ENCODE measurements at regions not wholly inside any gene's neighbourhood (a gene's known extent, or its start where the extent isn't known, plus 50 kb on each side); places are given as distances from the start of the nearest gene placed in this dataset.
"Not testable (repeated sequence)": the region's sequence is repeated elsewhere in the genome, so short reads cannot be mapped to it uniquely, and the experiment has no call there.

- H3K27ac Mint-ChIP-seq (ENCODE audit: unreplicated experiment) = no peak overlapping the region
- TF ChIP-seq EZH2 (IDR thresholded peaks at IDR 0.05; ENCODE audit: insufficient read depth, low read length) = no peak
- TF ChIP-seq CTCF (IDR thresholded peaks at IDR 0.05; ENCODE audit: insufficient read depth, low read depth, low read length) = no peak
- no peaks in the 10 kb centered on the region for H3K27me3 Mint-ChIP-seq (ENCODE audit: low read depth, unreplicated experiment)
- H3K4me1 Mint-ChIP-seq (ENCODE audit: low read depth, unreplicated experiment) = peaks cover 21% of the 10 kb centered on the region
- DNase-seq (ENCODE audit: low read depth) (no peak), FAIRE-seq (no peak)
- Histone ChIP-seq H3K9ac (ENCODE audit: low read length) (no peak overlapping the region), H4K20me1 (ENCODE audit: insufficient read depth, low read length) (no peaks in the 10 kb centered on the region), H3K36me3 (ENCODE audit: insufficient read depth, low read length) (no peaks in the 10 kb centered on the region), H3K9me3 (ENCODE audit: insufficient read depth, low read depth, low read length) (peaks cover 4% of the 10 kb centered on the region), H3K4me3 (ENCODE audit: insufficient read depth, low read depth, low read length) (no peak overlapping the region), H3K79me2 (ENCODE audit: insufficient read depth, low read length) (no peaks in the 10 kb centered on the region), H3K27me3 (ENCODE audit: insufficient read depth, low read length) (no peaks in the 10 kb centered on the region), H3K4me1 (ENCODE audit: insufficient read depth, low read length) (no peaks in the 10 kb centered on the region), H3K4me2 (ENCODE audit: low read length) (no peak overlapping the region), H2AFZ (ENCODE audit: low read depth, low read length) (no peak overlapping the region), H3K27ac (ENCODE audit: low read depth, low read length) (no peak overlapping the region)
- no peak overlapping the region for H3K4me3 Mint-ChIP-seq (ENCODE audit: unreplicated experiment)
- H3K36me3 Mint-ChIP-seq (ENCODE audit: low read depth, unreplicated experiment) = peaks cover 2% of the 10 kb centered on the region
- peaks cover 39% of the 10 kb centered on the region for H3K9me3 Mint-ChIP-seq (ENCODE audit: unreplicated experiment)
These were observed 486.2 kb downstream of the DMAC1 start for GRCh38 chr9:7313389-7313788.

GRCh38 chr9:7309051-7309450 is 490.5 kb downstream of the DMAC1 start:
- H3K9me3 Mint-ChIP-seq (ENCODE audit: unreplicated experiment) = peaks cover 35% of the 10 kb centered on the region
- not testable (repeated sequence) for H3K4me3 Mint-ChIP-seq (ENCODE audit: unreplicated experiment); H3K4me3 ChIP-seq (ENCODE audit: insufficient read depth, low read depth, low read length)

GRCh38 chr9:7305677-7306076 is 493.9 kb downstream of the DMAC1 start:
- Histone ChIP-seq H3K4me3 (ENCODE audit: insufficient read depth, low read depth, low read length) (no peak overlapping the region), H3K4me1 (ENCODE audit: insufficient read depth, low read length) (no peaks in the 10 kb centered on the region), H3K9me3 (ENCODE audit: insufficient read depth, low read depth, low read length) (peaks cover 3% of the 10 kb centered on the region), H2AFZ (ENCODE audit: low read depth, low read length) (no peak overlapping the region), H3K36me3 (ENCODE audit: insufficient read depth, low read length) (no peaks in the 10 kb centered on the region), H3K79me2 (ENCODE audit: insufficient read depth, low read length) (no peaks in the 10 kb centered on the region), H3K9ac (ENCODE audit: low read length) (no peak overlapping the region), H4K20me1 (ENCODE audit: insufficient read depth, low read length) (no peaks in the 10 kb centered on the region), H3K27ac (ENCODE audit: low read depth, low read length) (no peak overlapping the region), H3K27me3 (ENCODE audit: insufficient read depth, low read length) (no peaks in the 10 kb centered on the region), H3K4me2 (ENCODE audit: low read length) (no peak overlapping the region)
- H3K27ac Mint-ChIP-seq (ENCODE audit: unreplicated experiment) = no peak overlapping the region
- H3K9me3 Mint-ChIP-seq (ENCODE audit: unreplicated experiment) = peaks cover 14% of the 10 kb centered on the region
- DNase-seq (ENCODE audit: low read depth) = no peak
- H3K4me1 Mint-ChIP-seq (ENCODE audit: low read depth, unreplicated experiment) = no peaks in the 10 kb centered on the region
- no peaks in the 10 kb centered on the region for H3K27me3 Mint-ChIP-seq (ENCODE audit: low read depth, unreplicated experiment)
- no peaks in the 10 kb centered on the region for H3K36me3 Mint-ChIP-seq (ENCODE audit: low read depth, unreplicated experiment)
- no peak overlapping the region for H3K4me3 Mint-ChIP-seq (ENCODE audit: unreplicated experiment)
- FAIRE-seq = no peak
- TF ChIP-seq CTCF (IDR thresholded peaks at IDR 0.05; ENCODE audit: insufficient read depth, low read depth, low read length) (no peak), EZH2 (IDR thresholded peaks at IDR 0.05; ENCODE audit: insufficient read depth, low read length) (no peak)

More at GRCh38 chr9:7309051-7309450, 490.5 kb downstream of the DMAC1 start:
- H3K36me3 Mint-ChIP-seq (ENCODE audit: low read depth, unreplicated experiment); H3K4me1 ChIP-seq (ENCODE audit: insufficient read depth, low read length); H3K79me2 ChIP-seq (ENCODE audit: insufficient read depth, low read length); H2AFZ ChIP-seq (ENCODE audit: low read depth, low read length); H3K27ac ChIP-seq (ENCODE audit: low read depth, low read length); H3K36me3 ChIP-seq (ENCODE audit: insufficient read depth, low read length); H3K4me2 ChIP-seq (ENCODE audit: low read length); H3K9me3 ChIP-seq (ENCODE audit: insufficient read depth, low read depth, low read length); H3K27ac Mint-ChIP-seq (ENCODE audit: unreplicated experiment); DNase-seq (ENCODE audit: low read depth); H3K27me3 Mint-ChIP-seq (ENCODE audit: low read depth, unreplicated experiment); H3K4me1 Mint-ChIP-seq (ENCODE audit: low read depth, unreplicated experiment); FAIRE-seq; H3K27me3 ChIP-seq (ENCODE audit: insufficient read depth, low read length); H3K9ac ChIP-seq (ENCODE audit: low read length); H4K20me1 ChIP-seq (ENCODE audit: insufficient read depth, low read length): not testable (repeated sequence)

Measured in astrocyte (in vitro differentiated cells and primary cell).